H1 (cell line): ENCODE measurements at regions not wholly inside any gene's neighbourhood (a gene's known extent, or its start where the extent isn't known, plus 50 kb on each side); places are given as distances from the start of the nearest gene placed in this dataset.

Source experiments
- CTCF ChIA-PET: fragments of 300-600 bp; sonication (Branson Sonifier 250); formaldehyde crosslinking; loops from one replicate; lab custom pipeline; 2021; ENCODE audit not compliant: partially characterized antibody; lab: Charles Lee
- POLR2A ChIA-PET: fragments of 300-600 bp; sonication (Branson Sonifier 250); formaldehyde crosslinking; loops from one replicate; lab custom pipeline; 2021; ENCODE audit warnings: inconsistent platforms; ENCODE audit not compliant: partially characterized antibody; lab: Charles Lee
- DNase-seq, 2 experiments: peaks; one replicate each; pipeline versions ENCODE4 v3.0.0 to v3.0.0-alpha.2; 2010 to 2022; ENCODE audit warnings: low spot score in 2 of 2, low read depth in 1 of 2, mixed read lengths in 1 of 2
- FAIRE-seq: peaks from 2 replicates; lab custom pipeline; 2011; peaks lifted over from hg19 to GRCh38; lab: Jason Lieb, UNC
- H2AFZ ChIP-seq: 2 replicates; pipeline ENCODE4 v1.8.1; 2012; ENCODE audit warnings: low read length, inconsistent platforms
- H2AK5ac ChIP-seq: 2 replicates; pipeline ENCODE4 v1.6.1; 2013; ENCODE audit warnings: low read depth, low read length
- H2BK120ac ChIP-seq: replicated peaks from 2 replicates; pipeline ENCODE3; 2013; ENCODE audit warnings: low read depth, low read length, inconsistent platforms
- H2BK12ac ChIP-seq: 2 replicates; pipeline ENCODE4 v1.6.1; 2013; ENCODE audit warnings: low read depth, low read length
- H2BK15ac ChIP-seq: 2 replicates; pipeline ENCODE4 v1.6.1; 2013; ENCODE audit warnings: low read length
- H2BK20ac ChIP-seq: 2 replicates; pipeline ENCODE4 v1.6.1; 2013; ENCODE audit warnings: low read length
- H2BK5ac ChIP-seq: 2 replicates; pipeline ENCODE4 v1.6.1; 2013; ENCODE audit warnings: low read depth, low read length
- H3K14ac ChIP-seq: 2 replicates; pipeline ENCODE4 v1.6.1; 2013; ENCODE audit warnings: inconsistent platforms; ENCODE audit not compliant: insufficient read length
- H3K18ac ChIP-seq: 2 replicates; pipeline ENCODE4 v1.6.1; 2013; ENCODE audit warnings: low read length; ENCODE audit errors: extremely low read depth
- H3K23ac ChIP-seq: 2 replicates; pipeline ENCODE4 v1.6.1; 2013; ENCODE audit warnings: inconsistent platforms; ENCODE audit not compliant: insufficient read length
- H3K23me2 ChIP-seq: 2 replicates; pipeline ENCODE4 v1.6.1; 2013; ENCODE audit warnings: low read depth, low read length
- H3K27ac ChIP-seq: 2 replicates; pipeline ENCODE4 v1.6.1; 2011; ENCODE audit warnings: low read depth, low read length, inconsistent platforms
- H3K27me3 ChIP-seq, 4 experiments: replicated peaks in 1 of 4; 1 replicate in 1 of 4; 2 replicates in 3 of 4; pipeline versions ENCODE4 v1.6.1 to v1.8.1; 2011 to 2013; ENCODE audit warnings: low read length in 3 of 4, mild to moderate bottlenecking in 3 of 4, inconsistent platforms in 2 of 4, mixed read lengths in 2 of 4, moderate library complexity in 1 of 4; ENCODE audit not compliant: control insufficient read depth in 3 of 4, insufficient read depth in 3 of 4; ENCODE audit errors: extremely low read depth in 1 of 4
- H3K36me3 ChIP-seq, 4 experiments: 2 replicates each; pipeline versions ENCODE4 v1.6.1 to v1.8.1; 2011 to 2013; ENCODE audit warnings: mild to moderate bottlenecking in 4 of 4, low read length in 3 of 4, moderate library complexity in 2 of 4, control low read depth in 1 of 4, inconsistent platforms in 1 of 4; ENCODE audit not compliant: insufficient read depth in 4 of 4, control insufficient read depth in 2 of 4
- H3K4ac ChIP-seq: replicated peaks from 2 replicates; pipeline ENCODE3; 2013; ENCODE audit warnings: low read length, low read depth, mixed read lengths, inconsistent platforms; ENCODE audit not compliant: insufficient read length
- H3K4me1 ChIP-seq, 4 experiments: replicated peaks in 1 of 4; 1 replicate in 1 of 4; 2 replicates in 3 of 4; pipeline versions ENCODE4 v1.6.1 to v1.8.1; 2011 to 2013; ENCODE audit warnings: low read length in 3 of 4, inconsistent platforms in 2 of 4, mixed read lengths in 1 of 4; ENCODE audit not compliant: insufficient read depth in 4 of 4, control insufficient read depth in 3 of 4
- H3K4me2 ChIP-seq, 2 experiments: 2 replicates each; pipeline versions ENCODE4 v1.6.1 to v1.8.1; 2011 to 2013; ENCODE audit warnings: low read depth in 2 of 2, low read length in 2 of 2, control low read depth in 1 of 2, inconsistent platforms in 1 of 2, mild to moderate bottlenecking in 1 of 2; ENCODE audit not compliant: insufficient read depth in 1 of 2
- H3K4me3 ChIP-seq, 4 experiments: fragments of 200-600, 300-600 bp in 1 of 4; sonication (generic), shearing (Covaris generic), sonication (Bioruptor Twin) in 1 of 4; 2 replicates each; pipeline versions ENCODE4 v1.5.1 to v1.8.1; 2011 to 2016; ENCODE audit warnings: low read length in 4 of 4, low read depth in 3 of 4, control low read depth in 2 of 4, inconsistent platforms in 2 of 4, mild to moderate bottlenecking in 2 of 4, mixed read lengths in 1 of 4, moderate library complexity in 1 of 4; ENCODE audit not compliant: insufficient read depth in 2 of 4; ENCODE audit errors: extremely low read depth in 1 of 4
- H3K56ac ChIP-seq: replicated peaks from 2 replicates; pipeline ENCODE3; 2013; ENCODE audit warnings: low read depth, mild to moderate bottlenecking, mixed read lengths, low read length, inconsistent platforms; ENCODE audit not compliant: insufficient read length
- H3K79me1 ChIP-seq: 2 replicates; pipeline ENCODE4 v1.6.1; 2013; ENCODE audit warnings: low read depth, low read length, control low read depth
- H3K79me2 ChIP-seq, 2 experiments: 2 replicates each; pipeline versions ENCODE4 v1.6.1 to v1.8.1; 2012 to 2013; ENCODE audit warnings: low read length in 2 of 2, mild to moderate bottlenecking in 2 of 2, inconsistent platforms in 1 of 2; ENCODE audit not compliant: insufficient read depth in 2 of 2, control insufficient read depth in 1 of 2
- H3K9ac ChIP-seq, 4 experiments: replicated peaks in 1 of 4; 1 replicate in 1 of 4; 2 replicates in 3 of 4; pipeline versions ENCODE4 v1.6.1 to v1.8.1; 2011 to 2013; ENCODE audit warnings: low read depth in 3 of 4, low read length in 3 of 4, control low read depth in 2 of 4, mild to moderate bottlenecking in 2 of 4, moderate library complexity in 2 of 4, inconsistent platforms in 1 of 4; ENCODE audit errors: extremely low read depth in 1 of 4
- H3K9me3 ChIP-seq, 2 experiments: 2 replicates each; pipeline versions ENCODE4 v1.6.1 to v1.8.1; 2012 to 2013; ENCODE audit warnings: mild to moderate bottlenecking in 2 of 2, moderate library complexity in 2 of 2, control low read depth in 1 of 2, inconsistent platforms in 1 of 2, low read depth in 1 of 2, low read length in 1 of 2, mixed read lengths in 1 of 2; ENCODE audit not compliant: insufficient read depth in 2 of 2
- H4K20me1 ChIP-seq, 2 experiments: replicated peaks in 1 of 2; 2 replicates each; pipeline versions ENCODE3 to v1.8.1; 2011 to 2013; ENCODE audit warnings: inconsistent platforms in 2 of 2, low read length in 2 of 2, mild to moderate bottlenecking in 1 of 2; ENCODE audit not compliant: insufficient read depth in 2 of 2, control insufficient read depth in 1 of 2
- H4K5ac ChIP-seq: 2 replicates; pipeline ENCODE4 v1.6.1; 2013; ENCODE audit warnings: low read length, low read depth, mixed read lengths, inconsistent platforms; ENCODE audit not compliant: insufficient read length
- H4K8ac ChIP-seq: 2 replicates; pipeline ENCODE4 v1.8.0; 2013; ENCODE audit warnings: mild to moderate bottlenecking, moderate library complexity, low read length, inconsistent platforms; ENCODE audit not compliant: insufficient read depth; ENCODE audit errors: extremely low read depth
- H4K91ac ChIP-seq: replicated peaks from 2 replicates; pipeline ENCODE3; 2013; ENCODE audit warnings: low read length, mixed read lengths, inconsistent platforms; ENCODE audit not compliant: insufficient read length
- RAD21 ChIP-seq, 2 experiments: IDR thresholded peaks in 1 of 2; conservative IDR thresholded peaks in 1 of 2; 2 replicates each; pipeline ENCODE4 v1.6.1; 2011; ENCODE audit warnings: low read depth in 2 of 2, low read length in 2 of 2, improper control_type of control experiment in 1 of 2, inconsistent platforms in 1 of 2, mild to moderate bottlenecking in 1 of 2, moderate library complexity in 1 of 2
- WGBS, 2 experiments: shearing (Covaris generic) in 1 of 2; methylation state at CpG; one replicate each; pipeline versions ENCODE4 v1.1.6 to v1.1.7; 2013 to 2015; ENCODE audit warnings: low lambda C conversion rate in 2 of 2, mixed read lengths in 2 of 2, inconsistent platforms in 1 of 2, low coverage in 1 of 2, missing lambda C conversion rate in 1 of 2; ENCODE audit not compliant: insufficient replicate concordance in 2 of 2, insufficient coverage in 1 of 2, insufficient read length in 1 of 2; ENCODE audit errors: extremely low coverage in 1 of 2, missing lambda C conversion rate in 1 of 2; 5-methylcytosine and 5-hydroxymethylcytosine counted together
- TF ChIP-seq, protein P1 (sequence below): IDR thresholded peaks from 2 replicates; pipeline ENCODE4 v1.6.1; 2011; ENCODE audit warnings: low read length, improper control_type of control experiment

DNA sequence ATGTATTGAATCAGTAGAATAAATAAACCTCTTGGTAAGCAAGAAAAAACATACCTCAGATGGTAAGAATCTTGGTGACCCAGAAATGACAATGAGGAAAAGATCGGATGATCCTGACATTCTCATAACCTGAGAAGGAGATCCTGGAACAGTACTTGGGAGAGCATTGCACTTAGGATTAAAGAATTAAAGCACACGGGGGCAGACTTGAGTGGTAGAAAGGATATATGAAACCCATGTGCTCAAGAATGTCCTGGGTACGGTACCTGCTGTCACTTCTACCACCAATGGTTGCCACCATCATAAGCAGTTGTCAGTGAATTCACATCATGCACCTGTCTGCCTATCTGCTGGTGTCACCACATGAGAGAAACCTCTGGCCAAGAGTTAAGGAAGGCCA lies 108.9 kb upstream of the GJB5 start:
- H3K79me1 ChIP-seq, result no peaks in the 10 kb centered on the region
- no peak overlapping the region for H2AFZ ChIP-seq
- H3K4me2 ChIP-seq, result no peak overlapping the region
- CTCF ChIA-PET, result interaction anchor here (1.0 to 1.8 kb wide), 5 partner anchors 97 to 818 kb away, joined by 3 to 5 read pairs (median 4); no protein-coding TSS in a partner anchor
- 0 out of 4 replicates have a peak, but pooled peaks of 1 of the 2 experiments have one; percentile 8 for TF ChIP-seq RAD21 (IDR thresholded peaks at IDR 0.05 in 1 of 2, conservative IDR thresholded peaks at IDR 0.05 in 1 of 2; ENCODE audit: low read depth in 2 of 2, low read length in 2 of 2)
- TF ChIP-seq, protein P1, sequence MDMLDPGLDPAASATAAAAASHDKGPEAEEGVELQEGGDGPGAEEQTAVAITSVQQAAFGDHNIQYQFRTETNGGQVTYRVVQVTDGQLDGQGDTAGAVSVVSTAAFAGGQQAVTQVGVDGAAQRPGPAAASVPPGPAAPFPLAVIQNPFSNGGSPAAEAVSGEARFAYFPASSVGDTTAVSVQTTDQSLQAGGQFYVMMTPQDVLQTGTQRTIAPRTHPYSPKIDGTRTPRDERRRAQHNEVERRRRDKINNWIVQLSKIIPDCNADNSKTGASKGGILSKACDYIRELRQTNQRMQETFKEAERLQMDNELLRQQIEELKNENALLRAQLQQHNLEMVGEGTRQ, result no peak
- TF ChIP-seq, all 59 proteins: peak for 1
- POLR2A ChIA-PET, result no interaction called here
- no peak overlapping the region for H2BK12ac ChIP-seq
- no peak overlapping the region for H2BK20ac ChIP-seq
- H3K23ac ChIP-seq, result no peak overlapping the region
- no peak overlapping the region for H3K4ac ChIP-seq
- no peak overlapping the region for H2BK15ac ChIP-seq
- no peak overlapping the region for H2BK5ac ChIP-seq
- 76% methylated on average over 3 of the region's 3 CpGs; no CpG with 5 or more reads in 1 of the 2 experiments for WGBS, 2 experiments
- no peak overlapping the region for H4K5ac ChIP-seq
- FAIRE-seq, result no peak
- no peaks in the 10 kb centered on the region for H3K27me3 ChIP-seq
- H4K8ac ChIP-seq, result no peak overlapping the region
- no peak overlapping the region for H2AK5ac ChIP-seq
- no peak for DNase-seq
- no peak overlapping the region for H3K18ac ChIP-seq
- no peak overlapping the region for H4K91ac ChIP-seq
- H3K4me1 ChIP-seq, result peaks cover 0 to 7% (median 0%) of the 10 kb centered on the region in 4 experiments; a peak in 1 of 7 replicates
- no peak overlapping the region for H3K27ac ChIP-seq
- H3K56ac ChIP-seq, result no peak overlapping the region
- no peak overlapping the region for H2BK120ac ChIP-seq
- H3K36me3 ChIP-seq, result no peaks in the 10 kb centered on the region
- H3K9ac ChIP-seq, result no peak overlapping the region
- H3K79me2 ChIP-seq, result no peaks in the 10 kb centered on the region
- no peaks in the 10 kb centered on the region for H4K20me1 ChIP-seq
- no peak overlapping the region for H3K4me3 ChIP-seq
- no peaks in the 10 kb centered on the region; a peak in 1 of 4 replicates for H3K9me3 ChIP-seq
- no peaks in the 10 kb centered on the region for H3K23me2 ChIP-seq
- no peak overlapping the region for H3K14ac ChIP-seq
